Stimulated activated CD4-positive, alpha-beta T cell treated with anti-CD3 and anti-CD28 coated beads, Interleukin-12 subunit alpha, Interleukin-12 subunit beta, amount 100 ng/mL, for 4 hours (primary cell): ENCODE measurements at regions not wholly inside any gene's neighbourhood (a gene's known extent, or its start where the extent isn't known, plus 50 kb on each side); places are given as distances from the start of the nearest gene placed in this dataset.

Source experiments
- DNase-seq: peaks from one replicate; pipeline ENCODE4 v3.0.0-alpha.2; 2020

- DNase-seq = no peak
Observed at GRCh38 chr20:61044499-61044898, 207.6 kb upstream of the CDH4 start.

- no peak for DNase-seq
Observed at GRCh38 chr20:61045091-61045490, 207.0 kb upstream of the CDH4 start.

GRCh38 chr20:61045876-61046585 is 206.0 kb upstream of the CDH4 start:
- no peak for DNase-seq

- DNase-seq = no peak
Observed at GRCh38 chr20:61046721-61047351, 205.2 kb upstream of the CDH4 start.

- no peak for DNase-seq
Observed at GRCh38 chr20:61047515-61047914, 204.5 kb upstream of the CDH4 start.

- no peak for DNase-seq
Observed at GRCh38 chr20:61048302-61048701, 203.8 kb upstream of the CDH4 start.

GRCh38 chr20:61049684-61050083 is 202.4 kb upstream of the CDH4 start:
- DNase-seq = no peak

- DNase-seq = no peak
Observed at GRCh38 chr20:61050336-61050890, 201.6 kb upstream of the CDH4 start.

- DNase-seq = no peak
Observed at GRCh38 chr20:61052195-61052750, 199.8 kb upstream of the CDH4 start.

- no peak for DNase-seq
Observed at GRCh38 chr20:61052776-61053442, 199.2 kb upstream of the CDH4 start.

GRCh38 chr20:61053487-61053886 is 198.6 kb upstream of the CDH4 start:
- no peak for DNase-seq

- DNase-seq = no peak
Observed at GRCh38 chr20:61053889-61054288, 198.2 kb upstream of the CDH4 start.

GRCh38 chr20:61054411-61054810 is 197.7 kb upstream of the CDH4 start:
- DNase-seq = no peak

GRCh38 chr20:61055180-61056010 is 196.7 kb upstream of the CDH4 start:
- DNase-seq = no peak

- no peak for DNase-seq
Observed at GRCh38 chr20:61056116-61056515, 195.9 kb upstream of the CDH4 start.

GRCh38 chr20:61056627-61057442 is 195.2 kb upstream of the CDH4 start:
- DNase-seq = no peak

- DNase-seq = no peak
Observed at GRCh38 chr20:61057443-61058121, 194.5 kb upstream of the CDH4 start.

- no peak for DNase-seq
Observed at GRCh38 chr20:61061981-61062380, 190.1 kb upstream of the CDH4 start.

- DNase-seq = no peak
Observed at GRCh38 chr20:61065853-61066252, 186.2 kb upstream of the CDH4 start.

GRCh38 chr20:61066526-61066925 is 185.5 kb upstream of the CDH4 start:
- no peak for DNase-seq

- DNase-seq = no peak
Observed at GRCh38 chr20:61067221-61067620, 184.8 kb upstream of the CDH4 start.
